ENCODE measurements at regions not wholly inside any gene's neighbourhood (a gene's known extent, or its start where the extent isn't known, plus 50 kb on each side); places are given as distances from the start of the nearest gene placed in this dataset.

DNA sequence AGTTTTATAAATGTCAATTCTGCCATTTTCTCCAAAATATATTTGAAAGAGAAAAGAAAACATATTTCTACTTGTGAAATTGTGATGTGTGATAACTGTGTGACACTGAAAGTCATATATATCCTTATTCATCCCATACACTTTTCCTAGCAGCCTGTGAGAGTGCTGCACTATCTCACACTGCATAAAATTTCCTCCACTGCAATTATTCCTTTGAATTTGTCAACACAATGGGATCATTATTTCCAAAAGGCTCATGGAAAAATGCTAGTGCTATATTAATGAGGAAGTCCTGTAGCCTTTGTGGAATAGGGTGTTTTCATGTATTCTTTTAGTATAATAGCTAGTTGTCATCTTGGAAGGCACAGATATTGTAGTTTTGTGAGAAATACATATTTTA lies 504.1 kb downstream of the RPL10L start:
- no peak for TF ChIP-seq POLR2AphosphoS5 (IDR thresholded peaks at IDR 0.05; ENCODE audit: borderline replicate concordance, low read depth, low read length)
- no peak for TF ChIP-seq EZH2 (IDR thresholded peaks at IDR 0.05)
- TF ChIP-seq FOXP2 (optimal IDR thresholded peaks at IDR 0.05; ENCODE audit: control extremely low read depth, extremely low read length, insufficient read depth): no peak
